ENCODE measurements at regions not wholly inside any gene's neighbourhood (a gene's known extent, or its start where the extent isn't known, plus 50 kb on each side); places are given as distances from the start of the nearest gene placed in this dataset.
"Not testable (repeated sequence)": the region's sequence is repeated elsewhere in the genome, so short reads cannot be mapped to it uniquely, and the experiment has no call there.

DNA sequence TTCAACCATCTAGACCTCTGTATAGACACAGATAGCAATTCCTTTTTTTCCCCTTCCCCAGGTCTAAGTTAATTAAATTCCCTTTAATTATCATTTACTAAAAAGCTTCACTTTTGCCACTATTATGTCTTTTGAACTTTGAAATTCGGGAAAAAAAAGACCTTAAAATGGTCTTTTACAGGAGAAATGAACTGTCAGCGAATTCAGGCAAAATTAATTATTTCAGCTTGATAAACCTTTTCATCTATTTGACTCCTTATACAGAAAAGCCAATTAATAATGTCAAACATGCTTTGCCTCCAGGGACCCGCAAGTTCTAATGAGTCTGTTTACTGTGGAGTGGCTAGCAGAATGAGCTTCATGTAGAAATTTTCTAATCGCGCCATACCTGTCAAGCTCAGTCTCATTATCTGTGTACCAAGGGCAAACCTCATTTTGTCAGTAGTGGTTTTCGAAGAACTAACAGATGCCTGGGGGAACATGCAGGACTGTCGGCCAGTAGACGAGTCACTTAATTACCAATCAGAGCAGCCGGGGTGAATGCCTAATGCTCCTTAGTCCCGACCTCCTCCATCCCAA lies 287.7 kb downstream of the INSIG2 start:
- intact Hi-C loops (cut with DNase I; ENCODE audit: low total_unique reads): no loop called here

DNA sequence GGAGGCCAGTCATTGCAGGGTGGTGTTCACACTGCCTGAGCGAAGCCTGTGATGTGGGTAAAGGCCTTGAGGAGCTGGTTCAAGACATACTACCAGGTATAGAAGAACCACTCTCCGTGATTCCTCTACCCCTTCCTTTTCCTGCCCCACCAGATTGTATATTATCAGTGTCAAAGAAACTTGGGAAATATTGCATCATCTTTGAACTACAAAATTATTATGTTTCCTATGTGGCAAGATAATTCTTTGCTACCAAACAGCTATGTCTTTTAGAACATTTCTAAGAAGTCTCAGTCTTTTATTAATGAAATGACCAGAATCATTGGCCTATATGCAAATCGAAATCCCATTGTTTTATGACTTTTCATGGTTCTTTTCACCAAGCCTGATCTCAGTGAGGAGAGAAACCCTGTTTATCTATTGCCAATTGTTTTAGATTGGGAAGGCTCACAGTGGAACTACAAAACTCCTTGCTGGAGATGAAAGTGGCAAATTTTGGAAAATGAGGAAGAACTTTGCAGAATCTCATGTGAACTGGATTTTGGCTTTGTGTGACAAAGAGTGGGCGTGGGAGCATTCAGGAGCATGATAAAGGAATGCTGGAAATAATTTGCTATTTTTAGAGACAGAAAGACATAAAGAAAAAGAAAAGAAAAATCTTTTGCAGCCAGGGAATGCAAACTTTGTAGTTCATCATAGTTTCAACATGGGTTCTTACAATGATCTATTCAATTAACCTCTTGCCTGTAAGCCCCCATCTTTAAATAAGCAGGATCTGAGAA lies 286.9 kb downstream of the INSIG2 start:
- no peak for DNase-seq
- intact Hi-C loops (cut with DNase I; ENCODE audit: low total_unique reads): no loop called here
- Histone ChIP-seq H3K9me3 (no peaks in the 10 kb centered on the region), H3K27me3 (no peaks in the 10 kb centered on the region), H3K27ac (no peak overlapping the region), H3K4me1 (no peaks in the 10 kb centered on the region), H3K4me3 (no peak overlapping the region), H3K36me3 (no peaks in the 10 kb centered on the region)
- TF ChIP-seq, protein P1, sequence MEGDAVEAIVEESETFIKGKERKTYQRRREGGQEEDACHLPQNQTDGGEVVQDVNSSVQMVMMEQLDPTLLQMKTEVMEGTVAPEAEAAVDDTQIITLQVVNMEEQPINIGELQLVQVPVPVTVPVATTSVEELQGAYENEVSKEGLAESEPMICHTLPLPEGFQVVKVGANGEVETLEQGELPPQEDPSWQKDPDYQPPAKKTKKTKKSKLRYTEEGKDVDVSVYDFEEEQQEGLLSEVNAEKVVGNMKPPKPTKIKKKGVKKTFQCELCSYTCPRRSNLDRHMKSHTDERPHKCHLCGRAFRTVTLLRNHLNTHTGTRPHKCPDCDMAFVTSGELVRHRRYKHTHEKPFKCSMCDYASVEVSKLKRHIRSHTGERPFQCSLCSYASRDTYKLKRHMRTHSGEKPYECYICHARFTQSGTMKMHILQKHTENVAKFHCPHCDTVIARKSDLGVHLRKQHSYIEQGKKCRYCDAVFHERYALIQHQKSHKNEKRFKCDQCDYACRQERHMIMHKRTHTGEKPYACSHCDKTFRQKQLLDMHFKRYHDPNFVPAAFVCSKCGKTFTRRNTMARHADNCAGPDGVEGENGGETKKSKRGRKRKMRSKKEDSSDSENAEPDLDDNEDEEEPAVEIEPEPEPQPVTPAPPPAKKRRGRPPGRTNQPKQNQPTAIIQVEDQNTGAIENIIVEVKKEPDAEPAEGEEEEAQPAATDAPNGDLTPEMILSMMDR (IDR thresholded peaks at IDR 0.05): no peak

More for the DNA sequence above, 287.7 kb downstream of the INSIG2 start:
- DNase-seq: no peak
- Histone ChIP-seq H3K9me3 (no peaks in the 10 kb centered on the region), H3K36me3 (no peaks in the 10 kb centered on the region), H3K27me3 (no peaks in the 10 kb centered on the region), H3K4me1 (no peaks in the 10 kb centered on the region), H3K27ac (no peak overlapping the region), H3K4me3 (no peak overlapping the region)
- TF ChIP-seq, protein P1 (IDR thresholded peaks at IDR 0.05): no peak

DNA sequence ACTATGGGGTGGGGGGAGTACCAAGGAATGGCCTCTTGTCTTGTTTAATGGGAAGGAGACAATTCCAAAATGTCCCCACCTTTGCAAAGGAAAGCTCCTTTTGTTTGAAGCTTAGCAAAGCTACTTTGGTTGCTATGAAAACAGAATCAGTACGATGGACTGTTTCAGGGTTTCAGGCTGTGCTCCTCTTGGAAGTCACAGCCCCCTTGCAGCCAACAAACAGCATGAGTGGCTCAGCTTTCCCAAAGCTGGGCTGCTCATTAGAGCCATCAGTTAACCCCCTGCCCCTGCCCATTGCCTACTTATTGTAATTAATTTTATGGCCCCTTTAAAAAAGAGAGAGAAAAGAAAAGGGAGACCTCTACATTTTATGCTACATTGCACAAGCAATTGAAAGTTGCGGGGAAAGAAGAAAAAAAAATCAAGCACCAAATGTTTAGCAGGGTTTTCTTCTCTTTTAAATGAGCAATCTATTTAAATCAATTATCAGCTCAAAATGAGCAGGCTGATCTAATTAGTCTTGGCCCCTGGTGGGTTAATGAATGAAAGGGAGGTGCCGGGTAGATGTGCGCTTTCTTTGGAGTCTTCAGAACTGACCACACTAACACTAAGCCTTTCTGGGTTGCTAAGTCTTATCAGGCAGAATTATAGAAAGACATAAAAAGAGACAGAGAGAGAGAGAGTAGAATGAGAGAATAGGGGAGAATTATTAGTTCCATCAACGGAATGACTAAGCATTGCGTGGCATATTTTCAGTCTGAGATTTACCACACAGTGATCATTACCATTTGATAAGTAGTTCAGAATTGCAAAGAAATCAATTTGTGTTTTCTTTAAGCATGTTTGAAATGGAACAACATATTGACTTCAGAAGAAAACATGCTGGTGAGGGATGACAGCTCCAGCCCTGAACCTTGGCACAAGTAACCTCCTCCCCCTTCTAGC lies 284.9 kb downstream of the INSIG2 start:
- TF ChIP-seq, protein P1 (IDR thresholded peaks at IDR 0.05): no peak
- H3K4me3 ChIP-seq: no peak overlapping the region
- H3K4me1 ChIP-seq: no peaks in the 10 kb centered on the region
- no peaks in the 10 kb centered on the region for H3K36me3 ChIP-seq
- H3K27me3 ChIP-seq: no peaks in the 10 kb centered on the region
- H3K9me3 ChIP-seq: no peaks in the 10 kb centered on the region
- intact Hi-C loops (cut with DNase I; ENCODE audit: low total_unique reads): no loop called here
- no peak overlapping the region for H3K27ac ChIP-seq
- DNase-seq: no peak

DNA sequence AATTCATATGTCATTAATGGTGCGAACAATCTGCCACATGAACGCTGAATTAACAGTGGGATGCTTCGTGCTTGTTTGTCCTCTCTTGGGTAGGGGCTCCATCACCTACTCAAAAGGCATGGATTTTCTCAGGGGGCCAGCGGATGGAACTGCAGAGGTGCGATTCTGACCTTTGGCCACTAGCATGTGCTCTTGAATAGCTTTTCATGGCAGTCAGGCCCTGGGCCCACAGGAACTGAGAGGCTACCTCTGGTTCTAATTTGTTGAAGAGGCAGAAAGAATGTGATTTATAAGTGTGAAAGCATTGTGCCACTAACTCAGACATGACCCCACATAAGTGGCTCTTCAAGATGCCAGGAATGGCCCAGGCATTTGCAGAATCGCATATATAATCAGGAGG lies 283.2 kb downstream of the INSIG2 start:
- H3K27me3 ChIP-seq: no peaks in the 10 kb centered on the region
- H3K9me3 ChIP-seq: no peaks in the 10 kb centered on the region
- no peak overlapping the region for H3K4me3 ChIP-seq
- no peak for DNase-seq
- intact Hi-C loops (cut with DNase I; ENCODE audit: low total_unique reads): no loop called here
- TF ChIP-seq, protein P1 (IDR thresholded peaks at IDR 0.05): no peak
- H3K36me3 ChIP-seq: no peaks in the 10 kb centered on the region
- H3K27ac ChIP-seq: no peak overlapping the region
- no peaks in the 10 kb centered on the region for H3K4me1 ChIP-seq

DNA sequence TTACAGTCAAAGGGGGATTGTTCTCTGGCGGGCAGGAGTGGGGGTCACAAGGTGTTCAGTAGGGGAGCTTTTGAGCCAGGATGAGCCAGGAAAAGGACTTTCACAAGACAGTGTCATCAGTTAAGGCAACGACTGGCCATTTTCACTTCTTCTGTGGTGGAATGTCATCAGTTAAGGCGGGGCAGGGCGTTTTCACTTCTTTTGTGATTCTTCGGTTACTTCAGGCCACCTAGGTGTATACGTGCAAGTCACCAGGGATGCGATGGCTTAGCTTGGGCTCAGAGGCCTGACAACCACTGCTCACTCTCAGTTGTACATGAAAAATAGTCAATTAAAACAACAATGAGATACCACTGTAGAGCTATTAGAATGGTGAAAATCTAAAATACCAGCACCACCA lies 281.2 kb downstream of the INSIG2 start:
- H3K36me3 ChIP-seq; intact Hi-C loops (cut with DNase I; ENCODE audit: low total_unique reads); H3K4me3 ChIP-seq: not testable (repeated sequence)

More for the DNA sequence above, 281.2 kb downstream of the INSIG2 start:
- H3K4me1 ChIP-seq, DNase-seq, H3K27ac ChIP-seq, H3K27me3 ChIP-seq, H3K9me3 ChIP-seq: not testable (repeated sequence)

Measured in tibial artery (tissue), 4 donors.